GM21528 (cell line): ENCODE measurements at regions not wholly inside any gene's neighbourhood (a gene's known extent, or its start where the extent isn't known, plus 50 kb on each side); places are given as distances from the start of the nearest gene placed in this dataset.

Source experiments
- ATAC-seq: cut with Tn5 transposase; IDR thresholded peaks from one replicate; pipeline ENCODE4 v1.9.1; 2021; ENCODE audit warnings: mild to moderate bottlenecking, moderate library complexity; ENCODE audit not compliant: unreplicated experiment, low FRiP score

DNA sequence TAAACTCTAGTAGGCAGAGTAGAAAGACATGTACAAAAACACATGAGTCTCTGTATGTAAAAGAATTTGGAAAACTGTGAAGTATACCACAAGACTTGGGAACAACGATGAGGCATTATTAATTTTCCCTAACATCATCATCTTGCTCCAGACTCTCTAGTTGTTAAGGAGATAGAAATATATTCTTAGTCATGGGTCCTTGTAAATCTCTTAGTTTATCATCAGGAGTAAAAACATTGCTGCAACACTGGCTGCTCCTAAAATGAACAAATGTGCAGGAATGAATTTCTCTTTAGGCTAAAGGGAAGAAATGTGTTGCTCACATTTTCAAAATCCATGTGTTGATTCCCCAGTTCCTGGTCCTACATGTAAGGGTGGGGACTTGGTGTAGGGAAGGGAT lies 384.6 kb downstream of the STIM2 start:
- no peak for ATAC-seq

DNA sequence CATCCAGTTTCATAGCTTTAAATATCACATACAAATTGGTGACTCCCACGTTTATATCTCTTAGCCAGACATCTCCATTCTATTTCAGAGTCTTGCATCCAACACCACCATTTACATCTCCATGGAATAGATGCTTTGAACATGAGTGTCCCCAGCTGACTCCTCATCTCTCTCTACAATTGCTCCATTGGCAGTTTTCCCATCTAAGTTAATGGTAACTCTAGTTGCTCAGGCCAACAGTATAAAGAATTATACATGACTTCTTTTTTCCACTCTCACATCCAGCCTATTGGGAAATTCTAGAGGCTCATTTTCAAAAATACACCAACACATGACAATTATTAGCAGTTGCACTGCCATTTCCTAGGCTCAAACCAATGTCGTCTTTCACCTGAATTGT lies 388.2 kb downstream of the STIM2 start:
- ATAC-seq = no peak

DNA sequence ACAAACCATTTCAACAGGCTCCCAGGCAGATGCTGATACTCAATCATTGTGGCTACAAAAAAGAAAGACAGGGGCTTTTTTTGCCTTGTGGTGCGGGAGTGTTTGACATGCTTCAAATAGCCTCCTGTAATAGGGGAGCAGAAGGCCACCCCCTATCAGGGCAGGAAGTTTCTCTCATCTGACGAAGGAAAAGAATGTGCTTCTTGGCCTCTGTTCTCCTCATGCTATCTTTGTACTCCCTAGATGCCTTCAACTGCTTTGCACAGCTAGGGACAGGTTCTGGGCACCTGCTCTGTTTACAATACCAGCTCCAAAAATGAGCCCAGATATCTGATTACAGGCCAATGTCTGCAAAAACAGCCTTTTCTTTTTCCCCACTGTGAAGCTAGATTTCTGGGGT lies 391.1 kb downstream of the STIM2 start:
- ATAC-seq = no peak

DNA sequence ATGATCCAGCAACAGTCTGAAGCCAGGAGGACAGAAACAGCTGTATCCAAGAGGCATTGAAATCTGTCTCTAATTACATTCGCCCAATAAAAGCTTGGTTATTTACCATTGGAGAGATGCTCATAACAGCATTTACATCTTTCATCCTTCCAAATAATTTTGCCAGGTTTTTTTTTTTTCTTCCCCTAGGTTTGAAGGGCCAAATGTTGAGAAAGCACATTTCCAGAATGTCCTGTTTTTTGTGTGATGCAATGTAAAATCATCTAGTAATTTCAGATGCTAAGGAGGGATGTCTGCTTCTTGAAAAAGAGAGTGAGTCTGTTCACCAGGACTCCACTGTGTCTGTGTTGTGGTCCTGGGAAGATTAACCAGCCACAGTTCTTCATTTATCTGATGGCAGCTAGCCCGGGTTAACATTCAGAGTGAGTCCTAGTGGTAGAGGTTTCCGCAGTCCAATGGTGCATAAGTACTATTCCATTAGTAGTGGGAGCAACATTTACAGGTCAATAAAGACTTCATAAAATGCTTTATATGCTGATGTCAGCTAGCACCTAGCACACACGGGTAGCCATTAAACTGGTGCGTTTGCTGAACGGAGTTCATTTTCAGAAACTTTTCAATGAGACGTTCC lies 406.8 kb downstream of the STIM2 start:
- ATAC-seq = no peak

DNA sequence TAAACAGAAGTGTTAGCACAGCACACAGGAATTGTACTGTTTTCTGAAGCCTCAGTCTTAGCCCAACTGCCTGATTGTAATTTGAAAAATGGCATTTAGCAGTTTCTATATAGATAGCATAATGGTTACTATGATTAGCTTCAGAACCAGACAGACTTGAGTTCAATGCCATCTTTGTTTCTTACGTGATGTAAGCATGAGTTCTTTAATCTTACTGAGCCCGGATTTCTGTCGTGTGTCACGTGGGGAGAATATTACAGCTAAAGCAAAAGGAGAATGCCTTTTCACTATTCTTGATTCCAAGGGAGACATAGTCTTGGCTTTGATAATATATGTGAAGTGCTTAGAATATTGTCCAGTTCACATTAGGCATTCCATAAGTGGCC lies 407.3 kb downstream of the STIM2 start:
- no peak for ATAC-seq

DNA sequence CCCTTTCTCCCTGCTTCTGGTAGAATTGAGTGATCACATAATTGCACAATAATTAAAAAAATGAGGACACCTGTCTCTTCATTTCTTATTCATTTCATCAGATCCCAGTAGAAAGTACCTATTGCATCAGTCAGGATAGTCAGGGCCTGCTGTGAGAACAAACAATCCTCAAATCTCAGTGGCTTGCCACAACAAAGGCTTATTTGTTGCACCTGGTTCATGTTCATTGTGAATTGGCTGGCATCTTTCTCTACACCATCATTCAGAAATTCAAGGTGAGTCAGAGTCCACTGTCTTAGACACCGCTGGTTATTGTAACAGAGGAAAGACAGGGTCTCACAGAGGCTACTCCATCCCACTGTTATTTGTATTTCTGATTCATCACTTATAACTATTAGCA lies 409.8 kb downstream of the STIM2 start:
- ATAC-seq = no peak

DNA sequence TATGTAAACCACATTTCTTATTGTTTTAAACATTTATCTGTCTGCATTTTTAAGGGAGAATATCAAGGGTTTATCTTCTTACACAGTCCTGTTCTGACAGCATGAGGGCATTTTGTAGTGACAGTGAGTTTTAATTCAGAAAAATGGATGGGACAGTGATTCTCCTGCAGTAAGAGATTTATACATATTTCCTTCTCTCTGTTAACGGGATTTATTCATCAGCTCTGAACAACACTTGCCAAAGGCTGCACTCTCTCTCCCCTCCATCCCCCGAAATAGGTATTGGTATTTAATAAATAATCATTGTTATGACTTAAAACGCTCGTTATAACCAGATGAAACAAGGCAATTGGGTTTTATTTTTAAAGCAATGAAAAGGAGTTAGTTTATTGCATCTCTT lies 410.9 kb downstream of the STIM2 start:
- ATAC-seq = no peak

DNA sequence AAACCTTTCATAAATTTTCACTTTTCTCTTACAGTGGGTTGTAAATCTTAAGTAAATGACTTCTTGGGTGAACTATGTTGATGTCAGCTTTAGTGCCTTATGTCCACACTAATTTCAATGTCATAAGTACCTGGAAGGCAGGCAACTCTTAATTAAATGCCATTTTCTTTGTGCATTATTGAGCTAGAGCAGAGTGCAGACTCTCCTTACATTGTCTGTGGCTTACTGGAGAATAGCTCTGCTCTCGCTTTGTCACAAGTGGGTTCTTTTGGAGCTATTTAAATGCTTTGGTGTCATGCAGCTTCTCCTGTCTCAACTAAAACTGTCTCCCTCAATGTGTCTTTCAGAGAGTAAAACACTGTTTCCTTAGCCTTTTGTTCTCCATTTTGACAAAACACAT lies 411.6 kb downstream of the STIM2 start:
- no peak for ATAC-seq

DNA sequence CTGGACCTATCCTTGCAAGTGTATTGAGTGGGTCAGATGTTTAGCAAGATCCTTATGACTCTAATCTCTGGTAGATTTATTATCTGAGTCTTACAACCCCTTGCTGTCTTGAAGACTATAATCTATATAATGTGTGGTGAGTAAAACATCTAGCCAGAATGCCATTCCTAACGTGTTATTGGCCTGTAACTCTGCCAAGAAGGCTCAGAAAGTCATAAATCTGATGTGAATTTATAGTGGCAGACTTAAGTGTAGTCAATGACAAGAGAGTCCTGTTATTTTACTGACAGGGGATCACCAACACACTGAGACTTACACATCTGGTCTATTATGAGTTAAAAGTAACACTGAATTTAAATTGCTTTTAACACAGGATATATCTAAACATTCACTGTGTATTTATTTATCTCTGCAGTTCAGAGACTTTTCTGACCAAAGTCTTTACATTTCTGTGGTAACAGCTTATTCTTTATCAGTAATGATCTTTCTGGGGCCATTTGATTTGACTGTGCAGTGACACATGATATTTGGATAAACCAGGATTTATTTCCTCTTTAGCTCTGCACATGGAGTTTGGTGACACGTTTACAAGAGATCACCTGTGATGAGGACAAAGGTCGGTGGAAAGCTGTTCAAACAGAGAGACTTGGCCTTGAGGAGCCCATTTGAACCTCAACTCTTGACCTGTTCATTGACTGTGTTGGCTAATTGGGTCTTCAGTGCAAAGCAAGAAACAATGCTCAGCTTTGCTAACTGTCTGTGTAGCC lies 415.8 kb downstream of the STIM2 start:
- no peak for ATAC-seq

DNA sequence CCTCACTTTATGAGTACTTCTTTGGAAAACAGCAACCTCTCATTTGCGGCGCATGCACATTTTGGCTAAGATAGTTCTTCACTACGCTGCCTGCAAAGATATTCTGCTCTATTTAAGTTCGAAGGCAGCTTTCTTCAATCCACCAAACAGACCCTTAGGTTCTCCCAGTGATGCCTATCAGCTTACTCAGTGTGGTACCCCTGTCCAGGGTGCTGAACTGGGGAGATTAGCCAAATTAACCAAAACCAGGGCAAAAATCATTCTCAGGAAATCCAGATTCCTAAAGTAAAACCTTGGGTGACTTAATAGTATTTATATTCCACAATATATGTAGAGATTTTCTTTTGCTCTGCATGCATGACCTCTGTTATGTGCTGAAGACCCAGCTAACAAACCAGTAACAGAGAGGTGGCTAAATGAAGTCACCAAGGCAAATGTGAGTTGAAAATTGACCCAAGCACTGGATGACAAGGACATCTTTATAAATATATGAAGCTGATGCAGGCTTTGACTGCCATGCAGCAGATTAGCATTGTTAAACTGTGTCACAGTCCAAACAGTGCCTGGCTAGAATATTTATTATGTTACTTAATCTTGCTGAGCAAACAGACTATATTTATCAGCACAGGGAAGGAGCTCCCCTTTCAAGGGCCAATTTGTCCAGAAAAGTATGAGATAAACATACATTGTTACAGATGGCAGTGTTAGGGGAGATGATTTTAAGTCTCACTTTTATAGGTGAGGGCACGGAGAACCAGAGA lies 418.2 kb downstream of the STIM2 start:
- ATAC-seq = no peak

DNA sequence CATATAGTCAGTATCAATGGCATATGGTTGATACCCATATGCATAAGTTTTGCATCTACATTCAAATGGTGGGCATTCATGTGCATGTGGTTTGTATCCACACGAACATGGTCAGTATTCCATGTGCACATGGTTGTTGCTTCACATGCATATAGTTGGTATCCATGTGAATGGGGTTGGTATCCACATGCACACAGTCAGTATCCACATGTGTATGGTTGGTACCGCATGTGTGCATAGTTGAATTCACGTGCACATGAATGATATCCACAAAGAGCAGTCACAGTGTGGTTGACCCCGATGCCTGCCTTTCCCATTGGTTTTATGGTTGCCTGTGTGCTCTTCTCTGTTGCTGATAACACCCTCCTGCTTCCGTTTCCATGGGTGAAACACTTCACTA lies 427.9 kb downstream of the STIM2 start:
- ATAC-seq = no peak

DNA sequence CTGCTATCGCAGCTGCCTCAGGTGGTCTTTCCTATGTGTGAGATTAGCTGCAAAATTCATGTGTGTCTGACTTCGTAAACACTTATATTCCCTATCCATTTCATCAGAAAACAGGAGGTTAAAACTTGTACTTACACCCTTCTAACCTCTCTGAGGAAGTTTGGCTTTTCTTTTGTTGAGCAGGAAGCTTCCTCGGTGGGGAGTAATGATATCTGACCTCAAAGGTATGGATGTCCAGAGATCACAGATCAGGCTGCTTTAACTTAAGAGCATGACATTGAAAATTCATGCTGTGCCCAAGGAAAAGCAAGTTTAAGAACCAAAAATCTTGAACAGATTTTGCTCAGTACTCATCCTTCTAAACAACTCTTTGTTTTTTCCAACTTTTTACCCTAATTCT lies 429.1 kb downstream of the STIM2 start:
- no peak for ATAC-seq

DNA sequence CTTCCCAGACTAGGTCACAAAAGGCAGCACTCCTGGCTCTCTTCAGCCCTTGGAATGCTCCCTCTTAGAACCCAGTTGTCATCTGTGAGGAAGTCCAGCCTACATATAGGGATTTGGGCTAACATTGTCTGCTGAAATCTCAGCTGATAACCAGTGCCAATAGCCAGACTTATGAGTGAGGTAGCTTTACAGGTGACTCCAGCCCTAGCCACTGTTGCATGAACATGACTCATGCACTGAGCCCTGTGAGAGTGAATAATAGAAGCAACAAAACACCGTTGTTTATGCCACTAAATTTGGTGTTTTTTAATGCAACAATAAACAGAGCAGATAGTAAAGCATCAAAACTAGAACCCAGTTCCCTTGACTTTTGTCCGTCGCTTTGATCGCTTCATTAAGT lies 433.2 kb downstream of the STIM2 start:
- no peak for ATAC-seq

DNA sequence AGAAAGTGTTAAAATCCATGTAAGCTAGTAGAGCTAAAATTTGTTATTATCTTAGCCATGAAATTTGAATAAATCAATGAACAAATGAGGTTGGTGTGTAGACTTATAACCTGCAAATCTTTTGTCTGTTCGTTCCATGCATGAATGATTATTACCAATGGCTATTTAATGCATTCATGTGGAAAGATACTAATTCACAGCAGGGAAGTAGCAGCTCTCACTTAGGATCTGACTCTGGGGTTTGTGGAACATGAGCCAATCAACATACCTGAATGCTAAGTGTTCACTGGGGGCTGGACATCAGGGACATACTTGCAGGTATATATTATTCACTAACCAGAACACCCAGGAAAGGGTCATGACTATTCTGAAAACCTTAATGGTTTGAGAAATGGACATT lies 444.1 kb downstream of the STIM2 start:
- no peak for ATAC-seq

DNA sequence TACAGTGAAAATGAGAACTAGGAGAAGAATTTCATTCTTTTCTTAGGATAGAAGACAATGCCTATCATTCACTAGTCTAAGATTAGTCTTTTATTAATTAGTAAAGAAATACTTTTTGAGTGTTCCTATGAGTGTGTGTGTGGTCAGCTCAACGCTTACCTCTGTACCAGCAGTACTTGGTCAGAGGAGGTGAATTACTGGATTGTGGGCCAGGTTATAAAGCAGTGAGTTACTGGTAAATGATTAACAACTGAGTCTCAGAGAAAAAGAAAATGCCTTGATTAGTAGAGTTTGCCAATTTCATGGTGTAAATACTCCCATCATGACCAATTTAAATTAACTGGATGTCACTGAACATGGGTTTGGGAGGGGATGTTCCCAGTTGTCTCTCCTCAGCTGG lies 444.6 kb downstream of the STIM2 start:
- no peak for ATAC-seq

DNA sequence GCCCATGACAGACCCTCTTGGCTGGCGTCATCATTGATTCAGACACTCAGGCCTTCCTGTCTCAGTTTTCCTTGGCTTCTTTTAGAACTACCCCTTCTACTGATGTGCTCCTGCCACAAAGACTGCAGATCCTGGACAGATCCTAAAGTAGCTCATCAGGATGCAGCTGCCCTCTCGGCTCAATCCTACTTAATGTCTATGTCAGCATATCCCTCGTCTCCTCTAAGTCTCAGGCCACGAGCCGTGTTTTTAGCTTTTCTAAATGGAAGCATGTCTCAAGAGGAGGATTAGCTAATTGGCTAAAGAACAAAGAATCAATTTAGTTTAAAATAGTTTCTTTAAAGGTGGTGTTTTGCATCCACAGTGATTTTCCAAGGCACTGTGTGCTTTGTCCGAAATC lies 447.7 kb downstream of the STIM2 start:
- no peak for ATAC-seq

DNA sequence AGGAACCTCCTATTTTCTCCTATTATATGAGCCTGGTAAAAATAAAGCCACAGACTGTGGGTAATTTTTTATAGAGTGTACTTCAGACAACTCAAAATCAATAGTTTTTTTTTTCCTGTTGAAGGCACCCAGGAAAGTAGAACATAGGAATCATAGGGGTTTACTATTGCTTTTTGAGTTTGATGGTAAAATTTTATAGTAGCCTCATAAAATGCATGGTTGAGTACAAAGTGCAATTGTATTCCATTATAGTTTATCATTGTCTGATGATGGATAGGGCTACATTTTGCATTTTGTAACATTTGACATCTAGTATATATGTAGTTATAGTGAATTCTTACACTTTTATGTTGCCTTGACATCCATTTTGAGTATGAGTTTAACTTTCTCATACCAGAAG lies 455.0 kb downstream of the STIM2 start:
- no peak for ATAC-seq

DNA sequence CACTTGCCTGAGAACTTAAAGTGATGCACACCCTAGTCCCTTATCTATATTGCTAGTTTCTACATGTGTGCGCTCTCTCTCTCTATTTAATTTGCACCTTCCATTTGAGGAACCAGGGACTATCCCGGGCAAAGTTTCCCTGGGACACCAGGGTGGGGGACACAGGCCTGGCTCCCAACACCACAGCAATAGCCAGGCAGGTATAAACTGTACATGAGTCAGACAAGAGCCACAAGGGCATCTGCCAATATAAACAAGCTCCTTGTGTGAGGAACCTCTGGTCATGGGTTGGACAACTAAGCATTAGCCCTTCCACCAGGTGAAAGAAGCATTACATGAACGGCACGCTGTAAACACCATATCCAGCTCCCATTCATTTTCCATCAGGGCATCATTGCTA lies 455.5 kb downstream of the STIM2 start:
- no peak for ATAC-seq

DNA sequence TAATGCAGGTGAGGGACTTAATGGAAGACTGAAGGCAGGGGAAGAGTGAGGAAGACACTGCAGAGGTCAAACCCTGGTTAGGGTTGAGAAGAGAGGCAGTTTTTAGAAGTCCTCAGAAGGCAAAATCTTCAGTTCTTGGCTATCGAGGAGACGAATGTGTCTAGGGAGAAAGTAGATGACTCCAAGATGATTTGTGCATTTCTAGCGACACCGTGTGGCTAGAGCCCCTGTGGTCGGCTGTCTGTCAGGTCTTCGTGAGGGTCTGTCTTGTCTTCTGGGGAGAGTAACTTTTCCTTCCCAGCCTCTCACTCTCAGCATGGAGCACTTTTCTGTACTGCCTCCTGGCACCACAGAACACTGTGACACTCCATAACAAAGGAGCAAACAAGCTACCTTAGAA lies 458.1 kb downstream of the STIM2 start:
- ATAC-seq = no peak

DNA sequence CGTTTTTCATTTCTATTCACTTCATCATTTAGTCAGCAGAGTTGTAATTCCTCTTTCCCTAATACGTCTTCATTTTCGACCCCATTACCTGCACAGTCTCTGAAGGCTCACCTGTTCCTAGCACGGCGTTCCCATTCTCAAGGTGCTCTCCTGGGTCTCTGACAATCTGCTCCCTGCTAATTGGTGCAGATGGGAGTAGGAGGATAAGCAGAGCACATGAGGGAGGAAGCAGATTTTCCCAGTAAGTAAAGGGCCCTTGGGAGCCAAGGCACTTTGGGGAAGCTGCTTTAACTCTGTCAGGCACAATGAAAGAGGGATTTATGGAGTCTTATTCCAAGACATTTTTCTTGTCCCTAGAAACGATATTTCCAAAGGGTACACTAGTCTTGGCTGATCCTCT lies 466.4 kb downstream of the STIM2 start:
- ATAC-seq = no peak

DNA sequence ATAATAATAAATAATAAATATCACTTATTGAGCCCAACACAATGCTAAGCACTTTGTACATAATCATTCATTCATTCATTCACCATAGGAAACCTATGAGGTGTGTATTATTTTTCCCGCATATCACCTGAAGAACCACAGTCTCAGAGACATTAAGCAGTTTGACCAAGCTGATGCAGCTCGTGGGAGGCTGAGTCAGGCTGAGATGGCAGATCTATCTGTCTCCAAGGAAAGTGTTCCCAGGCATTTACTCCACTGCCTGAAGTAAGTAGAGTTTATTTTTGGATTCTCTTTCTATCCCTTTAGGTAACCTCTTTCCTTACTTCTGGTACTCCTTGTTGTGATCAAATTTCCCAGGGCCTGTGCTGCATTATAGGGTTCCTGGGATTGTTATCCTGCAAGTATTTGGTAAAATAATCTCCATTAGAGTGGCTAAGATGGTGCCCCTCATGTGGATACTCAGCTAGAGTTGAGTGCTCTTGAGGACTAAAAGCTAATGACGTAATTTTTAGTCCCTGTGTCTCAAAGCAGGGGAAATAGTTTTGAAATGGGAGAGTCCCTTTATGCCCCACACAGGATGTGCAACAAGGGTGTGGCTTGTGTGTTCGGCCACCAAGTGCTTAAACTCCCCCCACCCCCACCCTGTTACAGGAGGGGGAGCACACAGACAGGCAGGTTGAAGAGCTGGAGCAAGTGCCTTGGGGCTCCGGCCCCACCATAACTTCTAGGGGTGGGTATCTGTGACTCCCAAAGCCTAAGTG lies 467.0 kb downstream of the STIM2 start:
- no peak for ATAC-seq
